WERI-Rb-1 (cell line): ENCODE measurements at regions not wholly inside any gene's neighbourhood (a gene's known extent, or its start where the extent isn't known, plus 50 kb on each side); places are given as distances from the start of the nearest gene placed in this dataset.

Experiments
- DNase-seq: peaks from one replicate; pipeline ENCODE4 v3.0.0-alpha.2; 2020
- H3K27ac ChIP-seq: fragments of 250-450 bp; sonication (Bioruptor Pico); 2 replicates; pipeline ENCODE4 v1.5.1; 2020; ENCODE audit warnings: mild to moderate bottlenecking, moderate library complexity
- H3K27me3 ChIP-seq: fragments of 250-450 bp; sonication (Bioruptor Pico); 2 replicates; pipeline ENCODE4 v1.5.1; 2021; ENCODE audit warnings: mild to moderate bottlenecking, low read depth, moderate library complexity; ENCODE audit not compliant: insufficient read depth, severe bottlenecking
- H3K36me3 ChIP-seq: fragments of 250-450 bp; sonication (Bioruptor Pico); 2 replicates; pipeline ENCODE4 v1.5.1; 2020; ENCODE audit warnings: mild to moderate bottlenecking, moderate library complexity
- H3K4me3 ChIP-seq: 2 replicates; pipeline ENCODE4 v1.5.1; 2011; ENCODE audit warnings: low read depth, mild to moderate bottlenecking, control low read depth, low read length
- H3K9me3 ChIP-seq: fragments of 250-450 bp; sonication (Bioruptor Pico); 2 replicates; pipeline ENCODE4 v1.5.1; 2021; ENCODE audit warnings: mild to moderate bottlenecking, moderate library complexity; ENCODE audit not compliant: severe bottlenecking
- CTCF ChIP-seq: IDR thresholded peaks from 2 replicates; pipeline ENCODE4 v1.5.1; 2011; ENCODE audit warnings: low read depth, mild to moderate bottlenecking, control low read depth, inconsistent platforms, low read length

- Histone ChIP-seq H3K9me3 (no peaks in the 10 kb centered on the region), H3K27ac (no peak overlapping the region), H3K36me3 (no peaks in the 10 kb centered on the region), H3K27me3 (no peaks in the 10 kb centered on the region), H3K4me3 (no peak overlapping the region)
- TF ChIP-seq CTCF = no peak
- DNase-seq = no peak
These were observed 128.8 kb downstream of the GATA3 start for GRCh38 chr10:8183241-8183704.

- DNase-seq = no peak
- Histone ChIP-seq H3K9me3 (no peaks in the 10 kb centered on the region), H3K27ac (no peak overlapping the region), H3K27me3 (peaks cover 4% of the 10 kb centered on the region), H3K4me3 (no peak overlapping the region), H3K36me3 (no peaks in the 10 kb centered on the region)
- TF ChIP-seq CTCF = no peak
These were observed 132.7 kb downstream of the GATA3 start for GRCh38 chr10:8187171-8187666.

GRCh38 chr10:8189458-8189857 lies 135.0 kb downstream of the GATA3 start:
- H3K9me3 ChIP-seq = no peaks in the 10 kb centered on the region
- peaks cover 4% of the 10 kb centered on the region for H3K27me3 ChIP-seq
- H3K27ac ChIP-seq = no peak overlapping the region
- no peak for TF ChIP-seq CTCF
- H3K4me3 ChIP-seq = no peak overlapping the region
- no peaks in the 10 kb centered on the region for H3K36me3 ChIP-seq
- no peak for DNase-seq

GRCh38 chr10:8192301-8192700 lies 137.8 kb downstream of the GATA3 start:
- Histone ChIP-seq H3K27me3 (peaks cover 7% of the 10 kb centered on the region), H3K36me3 (no peaks in the 10 kb centered on the region), H3K27ac (no peak overlapping the region), H3K9me3 (no peaks in the 10 kb centered on the region), H3K4me3 (no peak overlapping the region)
- no peak for TF ChIP-seq CTCF
- no peak for DNase-seq

- H3K4me3 ChIP-seq = no peak overlapping the region
- no peak for DNase-seq
- H3K9me3 ChIP-seq = no peaks in the 10 kb centered on the region
- peaks cover 7% of the 10 kb centered on the region for H3K27me3 ChIP-seq
- H3K27ac ChIP-seq = no peak overlapping the region
- no peaks in the 10 kb centered on the region for H3K36me3 ChIP-seq
- no peak for TF ChIP-seq CTCF
These were observed 139.1 kb downstream of the GATA3 start for GRCh38 chr10:8193546-8193945.

GRCh38 chr10:8194050-8194449 lies 139.6 kb downstream of the GATA3 start:
- Histone ChIP-seq H3K27ac (no peak overlapping the region), H3K4me3 (no peak overlapping the region), H3K27me3 (peaks cover 7% of the 10 kb centered on the region), H3K36me3 (no peaks in the 10 kb centered on the region), H3K9me3 (no peaks in the 10 kb centered on the region)
- no peak for TF ChIP-seq CTCF
- DNase-seq = no peak
